Thymus (tissue), 11 donors: ENCODE measurements at regions not wholly inside any gene's neighbourhood (a gene's known extent, or its start where the extent isn't known, plus 50 kb on each side); places are given as distances from the start of the nearest gene placed in this dataset.

Experiments used
- DNase-seq, 9 donors: peaks; one replicate each; pipeline ENCODE4 v3.0.0-alpha.2; 2013; ENCODE audit warnings: low spot score in 9 of 9, low read depth in 6 of 9, missing footprints in 1 of 9
- H3K27ac ChIP-seq, 2 donors: one replicate each; pipeline ENCODE4 v1.5.1; 2013; ENCODE audit warnings: control low read depth in 1 of 2, low read depth in 1 of 2, low read length in 1 of 2, mild to moderate bottlenecking in 1 of 2, moderate library complexity in 1 of 2
- H3K27me3 ChIP-seq, 2 donors: one replicate each; pipeline ENCODE4 v1.5.1; 2013; ENCODE audit warnings: low read length in 1 of 2; ENCODE audit not compliant: control insufficient read depth in 2 of 2, insufficient read depth in 1 of 2
- H3K36me3 ChIP-seq, 2 donors: one replicate each; pipeline ENCODE4 v1.5.1; 2013; ENCODE audit warnings: low read length in 1 of 2, mild to moderate bottlenecking in 1 of 2, moderate library complexity in 1 of 2; ENCODE audit not compliant: control insufficient read depth in 2 of 2, insufficient read depth in 2 of 2
- H3K4me1 ChIP-seq, 2 donors: one replicate each; pipeline ENCODE4 v1.5.1; 2013; ENCODE audit warnings: low read length in 2 of 2; ENCODE audit not compliant: control insufficient read depth in 2 of 2, insufficient read depth in 2 of 2
- H3K4me3 ChIP-seq, 2 donors: one replicate each; pipeline ENCODE4 v1.5.1; 2013; ENCODE audit warnings: low read length in 2 of 2, control low read depth in 1 of 2, mild to moderate bottlenecking in 1 of 2
- H3K9me3 ChIP-seq, 2 donors: one replicate each; pipeline ENCODE4 v1.5.1; 2013; ENCODE audit warnings: low read length in 1 of 2, mild to moderate bottlenecking in 1 of 2; ENCODE audit not compliant: control insufficient read depth in 2 of 2, insufficient read depth in 1 of 2
- WGBS: extraction: QIAGEN DNeasy Blood & Tissue Kit; methylation state at CpG from one replicate; pipeline ENCODE4 v1.1.7; 2013; 5-methylcytosine and 5-hydroxymethylcytosine counted together
- donor health status: healthy.

DNA sequence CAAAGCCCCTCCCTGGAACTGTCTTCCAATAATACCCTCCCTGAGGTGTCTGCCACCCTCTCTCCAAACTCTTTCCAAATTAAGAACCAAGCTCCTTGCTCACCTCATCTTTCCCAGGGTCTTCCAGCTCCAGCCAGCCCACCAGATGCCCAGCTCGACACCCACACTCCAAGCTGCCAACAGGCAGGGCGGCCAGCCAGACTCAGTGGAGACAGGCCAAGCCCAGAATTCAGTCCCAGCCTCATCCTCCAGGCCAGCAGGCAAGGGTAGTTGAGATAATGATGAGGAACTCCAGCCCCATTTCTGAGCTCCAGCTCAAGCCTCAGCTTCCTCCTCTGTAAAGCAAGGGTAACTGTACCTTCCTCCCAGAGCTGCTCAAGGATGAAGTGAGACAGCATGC, 132.9 kb downstream of the CHST1 start:
- Histone ChIP-seq H3K4me1 (no peaks in the 10 kb centered on the region), H3K36me3 (no peaks in the 10 kb centered on the region), H3K27me3 (no peaks in the 10 kb centered on the region), H3K27ac (no peak overlapping the region), H3K4me3 (no peak overlapping the region), H3K9me3 (no peaks in the 10 kb centered on the region)
- 88% methylated on average over 2 of the region's 2 CpGs for WGBS
- no peak for DNase-seq

DNA sequence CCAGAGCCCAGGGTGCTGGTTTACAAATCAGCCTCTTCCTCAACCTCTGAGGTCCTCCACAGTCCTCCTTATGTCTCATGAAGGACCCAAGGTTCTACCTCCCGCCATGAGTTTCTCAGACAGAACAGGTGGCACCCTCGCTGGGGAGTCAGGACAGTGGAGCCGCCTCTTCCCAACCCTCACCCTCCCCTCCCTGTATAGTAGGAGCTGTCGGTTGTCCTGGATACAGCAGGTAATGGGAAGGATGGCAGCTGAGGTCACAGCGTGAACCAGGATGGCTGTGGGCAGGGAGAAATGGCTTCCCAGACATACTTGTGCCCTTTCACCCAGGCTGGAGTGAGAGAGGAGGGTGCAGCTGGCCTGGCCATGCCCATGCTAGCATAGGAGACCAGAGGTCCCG, 134.6 kb downstream of the CHST1 start:
- no peaks in the 10 kb centered on the region for H3K27me3 ChIP-seq
- H3K36me3 ChIP-seq, result no peaks in the 10 kb centered on the region
- no peak overlapping the region for H3K4me3 ChIP-seq
- 97% methylated on average over 6 of the region's 6 CpGs for WGBS
- DNase-seq, result no peak
- H3K27ac ChIP-seq, result no peak overlapping the region
- no peaks in the 10 kb centered on the region for H3K9me3 ChIP-seq
- H3K4me1 ChIP-seq, result no peaks in the 10 kb centered on the region

DNA sequence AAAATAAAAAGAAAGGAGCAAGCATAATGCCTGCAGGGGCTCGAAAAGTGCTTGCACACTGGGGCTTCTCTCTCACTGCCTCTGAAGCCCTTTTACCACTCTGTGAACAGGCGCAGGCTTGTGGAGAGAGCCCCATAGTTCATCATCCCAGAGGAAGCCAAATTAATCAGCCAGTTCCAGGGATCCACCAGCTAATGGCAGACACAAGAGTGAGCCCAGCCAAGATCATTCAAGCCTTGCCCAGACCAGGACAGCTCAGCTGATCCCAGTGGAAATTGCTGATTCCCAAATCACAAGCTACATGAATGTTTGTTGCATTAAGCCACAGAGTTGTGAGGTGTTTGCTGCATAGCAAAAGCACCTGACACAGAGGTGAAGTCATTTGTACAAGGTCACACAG, 135.3 kb downstream of the CHST1 start:
- WGBS, result 100% methylated on average over 2 of the region's 2 CpGs
- H3K27me3 ChIP-seq, result no peaks in the 10 kb centered on the region

DNA sequence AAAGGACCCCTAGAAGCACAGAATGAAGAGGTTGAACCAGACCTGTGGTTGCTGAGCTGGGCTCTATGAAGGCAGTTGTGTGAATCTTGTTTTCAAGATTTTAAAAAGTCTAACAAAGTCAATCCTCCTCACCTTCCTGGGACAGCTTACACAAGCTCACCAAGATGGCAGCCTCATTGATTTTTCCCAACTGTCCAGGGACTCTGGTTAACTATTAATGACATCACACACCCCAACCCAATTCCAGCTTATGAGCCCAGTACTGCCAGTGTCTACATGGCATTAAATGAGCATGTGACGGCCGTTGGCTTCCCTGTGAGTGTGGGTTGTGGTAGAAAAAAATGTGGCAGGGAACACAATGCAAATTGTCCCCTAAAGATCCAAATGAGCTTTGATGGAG, 137.0 kb downstream of the CHST1 start:
- Histone ChIP-seq H3K9me3 (no peaks in the 10 kb centered on the region), H3K36me3 (no peaks in the 10 kb centered on the region), H3K4me1 (no peaks in the 10 kb centered on the region), H3K4me3 (no peak overlapping the region), H3K27ac (no peak overlapping the region), H3K27me3 (no peaks in the 10 kb centered on the region)
- no peak for DNase-seq
- WGBS, result 90% methylated on average over 2 of the region's 2 CpGs

More for the DNA sequence above, 135.3 kb downstream of the CHST1 start:
- no peaks in the 10 kb centered on the region for H3K9me3 ChIP-seq
- no peak for DNase-seq
- no peaks in the 10 kb centered on the region for H3K36me3 ChIP-seq
- H3K27ac ChIP-seq, result no peak overlapping the region
- no peak overlapping the region for H3K4me3 ChIP-seq
- H3K4me1 ChIP-seq, result no peaks in the 10 kb centered on the region

DNA sequence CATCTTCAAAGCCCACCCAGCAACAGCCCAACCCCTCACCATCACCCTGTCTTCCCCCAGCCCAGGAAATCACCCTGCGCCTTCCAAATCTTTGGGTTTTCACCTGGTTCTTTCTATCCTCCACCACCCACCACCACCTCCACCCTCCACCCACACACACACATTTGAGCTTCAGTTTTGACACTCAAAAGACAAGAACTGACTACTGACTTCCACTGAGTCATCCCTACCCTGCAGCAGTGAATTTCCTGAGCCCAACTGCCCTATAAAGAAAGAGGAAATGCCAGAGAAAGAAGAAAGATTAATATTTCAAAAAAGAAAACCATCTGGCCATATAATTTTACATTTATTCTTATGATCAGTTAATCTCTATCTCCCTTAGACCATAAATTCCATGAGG, 137.5 kb downstream of the CHST1 start:
- no peak for DNase-seq
- Histone ChIP-seq H3K27ac (no peak overlapping the region), H3K36me3 (no peaks in the 10 kb centered on the region), H3K27me3 (no peaks in the 10 kb centered on the region), H3K4me1 (no peaks in the 10 kb centered on the region), H3K4me3 (no peak overlapping the region), H3K9me3 (no peaks in the 10 kb centered on the region)
- WGBS, result 26% methylated on average over 1 of the region's 1 CpG

DNA sequence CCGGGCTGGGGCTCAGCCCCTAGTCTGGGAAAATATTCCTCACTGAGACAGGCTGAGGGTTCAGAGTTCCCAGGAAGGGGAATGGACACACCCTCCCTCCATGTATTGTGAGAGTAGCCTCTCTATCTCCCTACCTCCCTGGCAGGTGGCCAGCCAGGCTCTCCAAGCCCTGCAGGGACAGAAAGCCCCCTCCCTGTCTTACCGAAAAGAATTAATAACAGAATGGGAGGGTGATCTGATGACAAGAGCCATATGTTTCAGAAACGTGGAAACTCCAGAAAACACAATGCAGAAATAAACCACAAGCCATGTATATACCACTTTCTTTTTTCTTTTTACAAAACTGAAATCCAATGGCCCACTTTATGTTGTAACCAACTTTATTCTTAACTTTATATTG, 140.0 kb downstream of the CHST1 start:
- no peak for DNase-seq
- WGBS, result 64% methylated on average over 3 of the region's 3 CpGs
- Histone ChIP-seq H3K9me3 (no peaks in the 10 kb centered on the region), H3K4me1 (no peaks in the 10 kb centered on the region), H3K27ac (no peak overlapping the region), H3K36me3 (no peaks in the 10 kb centered on the region), H3K27me3 (no peaks in the 10 kb centered on the region), H3K4me3 (no peak overlapping the region)

DNA sequence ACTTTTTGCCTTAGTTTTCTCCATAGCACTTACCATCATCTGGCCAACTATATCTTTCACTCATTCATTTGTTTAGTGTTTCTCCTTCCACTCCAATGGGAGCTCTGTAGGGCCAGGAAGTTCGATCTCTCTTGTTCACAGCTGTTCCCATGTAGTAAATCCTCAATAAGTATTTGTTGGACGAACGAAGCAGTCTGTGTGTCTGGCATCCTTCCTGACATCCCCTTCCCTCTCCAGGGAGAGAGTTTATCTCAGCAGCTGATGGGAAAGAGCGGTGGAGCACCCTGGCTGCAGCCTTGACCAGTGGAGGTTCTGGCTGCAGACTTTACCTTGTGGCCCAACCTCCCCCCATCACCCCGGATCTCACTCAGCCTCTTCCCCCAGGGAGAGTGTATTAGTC, 141.7 kb downstream of the CHST1 start:
- H3K4me3 ChIP-seq, result no peak overlapping the region
- no peak overlapping the region for H3K27ac ChIP-seq
- no peaks in the 10 kb centered on the region for H3K9me3 ChIP-seq
- H3K4me1 ChIP-seq, result no peaks in the 10 kb centered on the region
- WGBS, result 84% methylated on average over 5 of the region's 5 CpGs
- DNase-seq, result no peak
- no peaks in the 10 kb centered on the region for H3K27me3 ChIP-seq
- H3K36me3 ChIP-seq, result no peaks in the 10 kb centered on the region

DNA sequence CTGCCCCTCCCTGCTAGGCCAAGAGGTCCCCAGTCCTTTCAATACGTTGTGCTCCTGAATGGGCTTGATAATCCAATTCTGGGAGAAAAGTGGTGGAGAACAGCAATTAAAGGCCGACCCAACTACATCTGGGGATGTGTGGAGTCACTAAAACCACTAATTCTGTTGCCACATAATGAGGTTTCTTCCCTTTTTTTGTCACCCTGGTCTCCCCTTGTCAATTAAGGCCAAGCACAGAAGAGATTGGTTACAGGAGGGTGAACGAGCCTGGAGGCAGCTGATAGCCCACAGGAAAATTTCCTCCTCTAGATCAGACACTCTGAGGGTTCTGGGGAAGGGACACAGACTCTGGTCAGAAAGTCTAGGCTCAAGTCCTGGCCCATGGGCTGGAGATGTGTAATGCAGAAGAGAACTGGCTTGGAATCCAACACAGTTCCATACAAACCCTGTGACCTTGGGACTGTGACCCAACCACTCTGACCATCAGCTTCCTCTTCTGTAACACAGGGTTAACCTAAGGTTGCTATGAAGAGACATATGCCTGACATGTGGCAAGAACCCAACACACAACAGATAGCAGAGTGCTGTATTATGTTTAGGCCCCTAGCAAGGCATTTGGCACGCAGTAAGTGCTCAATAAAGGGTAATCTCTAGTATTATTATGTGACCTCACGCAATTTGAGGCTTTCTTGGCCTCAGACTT, 146.4 kb downstream of the CHST1 start:
- WGBS, result 75% methylated on average over 5 of the region's 5 CpGs
- DNase-seq, result no peak
- Histone ChIP-seq H3K9me3 (no peaks in the 10 kb centered on the region), H3K27ac (no peak overlapping the region), H3K27me3 (no peaks in the 10 kb centered on the region), H3K4me1 (no peaks in the 10 kb centered on the region), H3K36me3 (no peaks in the 10 kb centered on the region), H3K4me3 (no peak overlapping the region)

DNA sequence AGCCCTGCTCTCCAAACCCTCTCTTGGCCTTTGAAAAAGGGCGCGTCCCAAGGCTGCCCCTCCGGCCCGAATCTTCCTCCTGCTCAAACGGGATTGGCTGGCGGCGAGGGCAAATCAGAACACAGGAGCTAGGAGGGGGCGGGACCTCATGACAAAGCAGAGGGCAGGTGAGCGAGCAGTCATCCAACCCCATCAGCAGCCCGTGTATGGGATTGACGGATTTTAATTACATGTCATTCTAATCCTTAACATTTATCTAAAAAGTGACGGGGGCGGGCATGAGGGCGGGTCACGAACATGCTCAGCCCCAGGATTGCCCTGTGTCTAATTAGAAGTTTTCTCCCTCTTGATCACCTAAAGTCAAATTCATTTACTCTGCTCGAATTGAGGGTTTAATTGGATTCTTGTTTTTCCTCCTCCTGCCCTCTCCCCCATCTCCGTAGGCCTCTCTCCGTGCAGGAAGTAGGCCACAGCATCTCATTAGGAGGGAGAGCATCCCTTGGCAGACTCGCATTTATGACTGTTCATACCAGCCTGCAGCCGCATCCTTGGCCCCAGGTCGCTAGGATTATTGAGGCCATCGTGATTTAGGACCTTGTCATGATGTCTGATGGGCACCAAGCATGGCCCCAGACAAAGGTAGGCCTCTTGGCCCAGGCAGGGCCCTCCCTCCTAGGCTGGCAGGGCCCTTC, 147.1 kb downstream of the CHST1 start:
- 92% methylated on average over 22 of the region's 22 CpGs for WGBS
- no peaks in the 10 kb centered on the region for H3K36me3 ChIP-seq
- no peak for DNase-seq

More for the DNA sequence above, 147.1 kb downstream of the CHST1 start:
- Histone ChIP-seq H3K4me3 (no peak overlapping the region), H3K27me3 (no peaks in the 10 kb centered on the region), H3K4me1 (no peaks in the 10 kb centered on the region), H3K9me3 (no peaks in the 10 kb centered on the region), H3K27ac (no peak overlapping the region)
